ENCODE measurements at regions not wholly inside any gene's neighbourhood (a gene's known extent, or its start where the extent isn't known, plus 50 kb on each side); places are given as distances from the start of the nearest gene placed in this dataset.

DNA sequence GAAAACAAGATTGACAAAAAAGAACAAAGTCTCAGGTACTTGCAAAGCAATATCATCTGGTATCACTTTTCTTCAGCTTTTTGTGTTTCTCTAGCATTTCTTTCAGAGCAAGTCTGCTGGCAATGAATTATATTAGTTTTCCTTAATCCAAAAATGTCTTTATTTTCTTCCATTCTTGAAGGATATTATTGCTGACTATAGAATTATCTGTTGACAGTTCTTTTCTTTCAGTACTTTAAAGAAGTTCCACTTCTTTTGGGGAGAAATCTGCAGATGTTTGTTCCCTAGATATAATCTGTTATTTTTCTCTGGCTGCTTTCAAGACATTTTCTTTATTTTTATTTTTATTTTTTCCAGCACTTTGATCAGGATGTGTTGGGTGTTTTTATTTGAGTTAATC, 161.8 kb upstream of the SPRED2 start:
- TF ChIP-seq, protein P1, sequence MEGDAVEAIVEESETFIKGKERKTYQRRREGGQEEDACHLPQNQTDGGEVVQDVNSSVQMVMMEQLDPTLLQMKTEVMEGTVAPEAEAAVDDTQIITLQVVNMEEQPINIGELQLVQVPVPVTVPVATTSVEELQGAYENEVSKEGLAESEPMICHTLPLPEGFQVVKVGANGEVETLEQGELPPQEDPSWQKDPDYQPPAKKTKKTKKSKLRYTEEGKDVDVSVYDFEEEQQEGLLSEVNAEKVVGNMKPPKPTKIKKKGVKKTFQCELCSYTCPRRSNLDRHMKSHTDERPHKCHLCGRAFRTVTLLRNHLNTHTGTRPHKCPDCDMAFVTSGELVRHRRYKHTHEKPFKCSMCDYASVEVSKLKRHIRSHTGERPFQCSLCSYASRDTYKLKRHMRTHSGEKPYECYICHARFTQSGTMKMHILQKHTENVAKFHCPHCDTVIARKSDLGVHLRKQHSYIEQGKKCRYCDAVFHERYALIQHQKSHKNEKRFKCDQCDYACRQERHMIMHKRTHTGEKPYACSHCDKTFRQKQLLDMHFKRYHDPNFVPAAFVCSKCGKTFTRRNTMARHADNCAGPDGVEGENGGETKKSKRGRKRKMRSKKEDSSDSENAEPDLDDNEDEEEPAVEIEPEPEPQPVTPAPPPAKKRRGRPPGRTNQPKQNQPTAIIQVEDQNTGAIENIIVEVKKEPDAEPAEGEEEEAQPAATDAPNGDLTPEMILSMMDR (IDR thresholded peaks at IDR 0.05; ENCODE audit: poor library complexity) = no peak
- TF ChIP-seq EZH2 (IDR thresholded peaks at IDR 0.05; ENCODE audit: borderline replicate concordance) = no peak
